SK-N-SH treated with all-trans-retinoic acid at 6 μM for 48 hours (cell line): ENCODE measurements at regions not wholly inside any gene's neighbourhood (a gene's known extent, or its start where the extent isn't known, plus 50 kb on each side); places are given as distances from the start of the nearest gene placed in this dataset.

Experiments used
- ATAC-seq: fragments of 200-7000 bp; cut with Tn5 transposase; 3 replicates; pipeline ENCODE4 v1.9.1; 2020; ENCODE audit warnings: mild to moderate bottlenecking, moderate library complexity
- ARNTL ChIP-seq: fragments of 450-650 bp; formaldehyde crosslinking; IDR thresholded peaks from 2 replicates; pipeline ENCODE4 v1.5.0; 2020; ENCODE audit warnings: low read depth, mild to moderate bottlenecking, moderate library complexity, borderline replicate concordance
- BACH2 ChIP-seq: fragments of 250-450 bp; sonication (Bioruptor Pico); IDR thresholded peaks from 2 replicates; pipeline ENCODE4 v1.9.0; 2021; ENCODE audit warnings: mild to moderate bottlenecking, borderline replicate concordance
- CREB5 ChIP-seq: fragments of 250-450 bp; sonication (Bioruptor Pico); IDR thresholded peaks from 2 replicates; pipeline ENCODE4 v1.5.1; 2020; ENCODE audit warnings: low read depth, mild to moderate bottlenecking, moderate library complexity
- CSDC2 ChIP-seq: fragments of 250-450 bp; sonication (Bioruptor Pico); IDR thresholded peaks from 2 replicates; pipeline ENCODE4 v1.5.0; 2020; ENCODE audit warnings: mild to moderate bottlenecking, moderate library complexity
- ESRRG ChIP-seq: fragments of 250-450 bp; sonication (Bioruptor Pico); IDR thresholded peaks from 2 replicates; pipeline ENCODE4 v1.6.1; 2021; ENCODE audit warnings: mild to moderate bottlenecking
- GLIS3 ChIP-seq: fragments of 250-450 bp; sonication (Bioruptor Pico); IDR thresholded peaks from 2 replicates; pipeline ENCODE4 v1.5.0; 2020; ENCODE audit warnings: mild to moderate bottlenecking, moderate library complexity
- ISL1 ChIP-seq: fragments of 250-450 bp; sonication (Bioruptor Pico); IDR thresholded peaks from 2 replicates; pipeline ENCODE4 v2.1.2; 2022; ENCODE audit warnings: mild to moderate bottlenecking, moderate library complexity
- OSR1 ChIP-seq: fragments of 250-450 bp; sonication (Bioruptor Pico); IDR thresholded peaks from 2 replicates; pipeline ENCODE4 v1.8.0; 2022; ENCODE audit warnings: moderate library complexity, mild to moderate bottlenecking, inconsistent platforms
- POU6F1 ChIP-seq: fragments of 250-450 bp; sonication (Bioruptor Pico); IDR thresholded peaks from 2 replicates; pipeline ENCODE4 v1.8.0; 2021; ENCODE audit warnings: low read depth, mild to moderate bottlenecking, moderate library complexity, borderline replicate concordance
- PPARA ChIP-seq: fragments of 250-450 bp; sonication (Bioruptor Pico); IDR thresholded peaks from 2 replicates; pipeline ENCODE4 v1.5.0; 2020; ENCODE audit warnings: mild to moderate bottlenecking, borderline replicate concordance
- RARB ChIP-seq: fragments of 250-450 bp; sonication (Bioruptor Pico); IDR thresholded peaks from 2 replicates; pipeline ENCODE4 v1.8.0; 2021; ENCODE audit warnings: mild to moderate bottlenecking, moderate library complexity
- SNAI2 ChIP-seq: fragments of 250-450 bp; sonication (Bioruptor Pico); IDR thresholded peaks from 2 replicates; pipeline ENCODE4 v1.5.0; 2020; ENCODE audit warnings: mild to moderate bottlenecking, moderate library complexity
- TCF4 ChIP-seq: fragments of 250-450 bp; sonication (Bioruptor Pico); IDR thresholded peaks from 2 replicates; pipeline ENCODE4 v1.8.0; 2021; ENCODE audit warnings: mild to moderate bottlenecking, moderate library complexity, borderline replicate concordance
- TOX ChIP-seq: fragments of 250-450 bp; sonication (Bioruptor Pico); IDR thresholded peaks from 2 replicates; pipeline ENCODE4 v1.8.0; 2021; ENCODE audit warnings: mild to moderate bottlenecking, moderate library complexity, borderline replicate concordance
- TSHZ2 ChIP-seq: fragments of 250-450 bp; sonication (Bioruptor Pico); IDR thresholded peaks from 2 replicates; pipeline ENCODE4 v1.5.0; 2020; ENCODE audit warnings: mild to moderate bottlenecking, moderate library complexity
- ZC3H10 ChIP-seq: fragments of 250-450 bp; sonication (Bioruptor Pico); IDR thresholded peaks from 2 replicates; pipeline ENCODE4 v1.5.1; 2021; ENCODE audit warnings: mild to moderate bottlenecking, moderate library complexity
- ZFP3 ChIP-seq: fragments of 250-450 bp; sonication (Bioruptor Pico); IDR thresholded peaks from 2 replicates; pipeline ENCODE4 v1.5.0; 2020; ENCODE audit warnings: mild to moderate bottlenecking, moderate library complexity
- ZNF565 ChIP-seq: fragments of 450-650 bp; formaldehyde crosslinking; conservative IDR thresholded peaks from 2 replicates; pipeline ENCODE4 v1.5.0; 2020; ENCODE audit warnings: low read depth, mild to moderate bottlenecking, moderate library complexity
- ZNF70 ChIP-seq: fragments of 450-650 bp; formaldehyde crosslinking; IDR thresholded peaks from 2 replicates; pipeline ENCODE4 v1.5.0; 2020; ENCODE audit warnings: mild to moderate bottlenecking, moderate library complexity
- ZNF8 ChIP-seq: fragments of 450-650 bp; formaldehyde crosslinking; IDR thresholded peaks from 2 replicates; pipeline ENCODE4 v1.5.0; 2020; ENCODE audit warnings: mild to moderate bottlenecking, moderate library complexity
- TF ChIP-seq, protein P1 (sequence below): fragments of 250-450 bp; sonication (Bioruptor Pico); IDR thresholded peaks from 2 replicates; pipeline ENCODE4 v1.8.0; 2020; ENCODE audit warnings: mild to moderate bottlenecking, moderate library complexity, borderline replicate concordance

DNA sequence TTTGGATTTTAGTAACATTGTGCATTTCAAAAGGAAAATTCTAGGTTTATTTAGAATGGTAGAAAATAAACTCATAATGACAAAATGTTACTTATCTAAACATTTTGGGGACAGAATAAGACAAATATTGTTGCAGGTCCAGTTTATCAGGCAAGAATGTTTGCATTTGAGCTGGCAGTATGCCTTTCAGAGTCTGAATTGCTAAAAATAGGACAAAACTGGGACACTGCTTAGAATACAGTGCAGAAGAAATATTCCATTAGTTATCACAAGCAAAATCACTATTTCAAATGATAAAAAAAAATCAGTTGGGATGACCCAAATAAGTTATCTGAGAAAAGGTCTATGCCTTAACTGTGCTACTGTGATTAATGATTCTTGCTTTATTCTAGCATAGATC is 870.3 kb upstream of the MIR17HG start:
- no peak for ATAC-seq
- no peak for TF ChIP-seq GLIS3
- no peak for TF ChIP-seq ZFP3
- TF ChIP-seq TCF4 = no peak
- no peak for TF ChIP-seq ESRRG (CRISPR knock-in tag)
- no peak for TF ChIP-seq CREB5 (CRISPR knock-in tag)
- TF ChIP-seq, protein P1, sequence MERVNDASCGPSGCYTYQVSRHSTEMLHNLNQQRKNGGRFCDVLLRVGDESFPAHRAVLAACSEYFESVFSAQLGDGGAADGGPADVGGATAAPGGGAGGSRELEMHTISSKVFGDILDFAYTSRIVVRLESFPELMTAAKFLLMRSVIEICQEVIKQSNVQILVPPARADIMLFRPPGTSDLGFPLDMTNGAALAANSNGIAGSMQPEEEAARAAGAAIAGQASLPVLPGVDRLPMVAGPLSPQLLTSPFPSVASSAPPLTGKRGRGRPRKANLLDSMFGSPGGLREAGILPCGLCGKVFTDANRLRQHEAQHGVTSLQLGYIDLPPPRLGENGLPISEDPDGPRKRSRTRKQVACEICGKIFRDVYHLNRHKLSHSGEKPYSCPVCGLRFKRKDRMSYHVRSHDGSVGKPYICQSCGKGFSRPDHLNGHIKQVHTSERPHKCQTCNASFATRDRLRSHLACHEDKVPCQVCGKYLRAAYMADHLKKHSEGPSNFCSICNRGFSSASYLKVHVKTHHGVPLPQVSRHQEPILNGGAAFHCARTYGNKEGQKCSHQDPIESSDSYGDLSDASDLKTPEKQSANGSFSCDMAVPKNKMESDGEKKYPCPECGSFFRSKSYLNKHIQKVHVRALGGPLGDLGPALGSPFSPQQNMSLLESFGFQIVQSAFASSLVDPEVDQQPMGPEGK = no peak
- no peak for TF ChIP-seq TOX (CRISPR knock-in tag)
- TF ChIP-seq ZC3H10 (CRISPR knock-in tag) = no peak
- TF ChIP-seq ZNF565 (CRISPR knock-in tag) = no peak
- TF ChIP-seq POU6F1 (CRISPR knock-in tag) = no peak
- no peak for TF ChIP-seq ISL1 (CRISPR knock-in tag)

- TF ChIP-seq GLIS3 (no peak), TOX (CRISPR knock-in tag) (no peak), TCF4 (no peak), OSR1 (CRISPR knock-in tag) (no peak), ISL1 (CRISPR knock-in tag) (no peak), ZNF70 (CRISPR knock-in tag) (no peak), BACH2 (CRISPR knock-in tag) (no peak), ESRRG (CRISPR knock-in tag) (no peak), ARNTL (CRISPR knock-in tag) (no peak), ZNF8 (no peak), ZNF565 (CRISPR knock-in tag) (no peak), CREB5 (CRISPR knock-in tag) (no peak), TSHZ2 (CRISPR knock-in tag) (no peak), RARB (CRISPR knock-in tag) (no peak), CSDC2 (CRISPR knock-in tag) (no peak), PPARA (CRISPR knock-in tag) (no peak), POU6F1 (CRISPR knock-in tag) (no peak), ZFP3 (no peak), SNAI2 (CRISPR knock-in tag) (no peak)
- TF ChIP-seq, protein P1 = no peak
- no peak for ATAC-seq
Measured at GRCh38 chr13:90483906-90484305, 863.6 kb upstream of the MIR17HG start.
